Colonic mucosa (tissue), 4 donors: ENCODE measurements at regions not wholly inside any gene's neighbourhood (a gene's known extent, or its start where the extent isn't known, plus 50 kb on each side); places are given as distances from the start of the nearest gene placed in this dataset.

ENCODE experiments used
- DNase-seq: peaks from one replicate; pipeline ENCODE4 v3.0.0-alpha.2; 2020
- H3K27ac ChIP-seq: fragments of 200-600 bp; one replicate; pipeline ENCODE4 v1.8.0; 2021
- H3K27me3 ChIP-seq: fragments of 200-600 bp; one replicate; pipeline ENCODE4 v1.8.0; 2021
- H3K36me3 ChIP-seq: fragments of 200-600 bp; one replicate; pipeline ENCODE4 v1.8.0; 2021
- H3K4me1 ChIP-seq: fragments of 200-600 bp; one replicate; pipeline ENCODE4 v1.8.0; 2021; ENCODE audit warnings: mild to moderate bottlenecking
- H3K4me3 ChIP-seq: fragments of 200-600 bp; one replicate; pipeline ENCODE4 v1.8.0; 2021
- H3K9ac ChIP-seq, 2 donors: one replicate each; pipeline ENCODE4 v1.7.0; 2013; ENCODE audit warnings: control low read depth in 2 of 2, low read depth in 2 of 2, low read length in 2 of 2
- H3K9me3 ChIP-seq: fragments of 200-600 bp; one replicate; pipeline ENCODE4 v1.8.0; 2021
- intact Hi-C: fragments of 100-400 bp; cut with DNase I; formaldehyde crosslinking; loops from one replicate; pipeline ENCODE4 v1.14.1; 2022
- TF ChIP-seq, protein P1 (sequence below): fragments of 200-600 bp; IDR thresholded peaks from one replicate; pipeline ENCODE4 v1.8.0; 2022; ENCODE audit warnings: antibody characterized with exemption, mild to moderate bottlenecking
- donor health status: healthy.
- donor health status: DM: no; HTN: no; CAD: no.
- donor health status: DM: no; HTN: no; CAD: no.

- Histone ChIP-seq H3K9ac (no peak overlapping the region), H3K27me3 (no peaks in the 10 kb centered on the region), H3K36me3 (no peaks in the 10 kb centered on the region), H3K27ac (no peak overlapping the region), H3K4me1 (no peaks in the 10 kb centered on the region), H3K9me3 (no peaks in the 10 kb centered on the region), H3K4me3 (no peak overlapping the region)
- TF ChIP-seq, protein P1, sequence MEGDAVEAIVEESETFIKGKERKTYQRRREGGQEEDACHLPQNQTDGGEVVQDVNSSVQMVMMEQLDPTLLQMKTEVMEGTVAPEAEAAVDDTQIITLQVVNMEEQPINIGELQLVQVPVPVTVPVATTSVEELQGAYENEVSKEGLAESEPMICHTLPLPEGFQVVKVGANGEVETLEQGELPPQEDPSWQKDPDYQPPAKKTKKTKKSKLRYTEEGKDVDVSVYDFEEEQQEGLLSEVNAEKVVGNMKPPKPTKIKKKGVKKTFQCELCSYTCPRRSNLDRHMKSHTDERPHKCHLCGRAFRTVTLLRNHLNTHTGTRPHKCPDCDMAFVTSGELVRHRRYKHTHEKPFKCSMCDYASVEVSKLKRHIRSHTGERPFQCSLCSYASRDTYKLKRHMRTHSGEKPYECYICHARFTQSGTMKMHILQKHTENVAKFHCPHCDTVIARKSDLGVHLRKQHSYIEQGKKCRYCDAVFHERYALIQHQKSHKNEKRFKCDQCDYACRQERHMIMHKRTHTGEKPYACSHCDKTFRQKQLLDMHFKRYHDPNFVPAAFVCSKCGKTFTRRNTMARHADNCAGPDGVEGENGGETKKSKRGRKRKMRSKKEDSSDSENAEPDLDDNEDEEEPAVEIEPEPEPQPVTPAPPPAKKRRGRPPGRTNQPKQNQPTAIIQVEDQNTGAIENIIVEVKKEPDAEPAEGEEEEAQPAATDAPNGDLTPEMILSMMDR = no peak
- intact Hi-C loops = no loop called here
- DNase-seq = no peak
Measured at GRCh38 chr12:30135776-30136175, 352.0 kb upstream of the TMTC1 start.

- Histone ChIP-seq H3K4me3 (no peak overlapping the region), H3K27me3 (no peaks in the 10 kb centered on the region), H3K9ac (no peak overlapping the region), H3K36me3 (no peaks in the 10 kb centered on the region), H3K27ac (no peak overlapping the region), H3K4me1 (no peaks in the 10 kb centered on the region), H3K9me3 (no peaks in the 10 kb centered on the region)
- TF ChIP-seq, protein P1 = no peak
- intact Hi-C loops = no loop called here
- DNase-seq = no peak
Measured at GRCh38 chr12:30134229-30134628, 350.5 kb upstream of the TMTC1 start.

DNA sequence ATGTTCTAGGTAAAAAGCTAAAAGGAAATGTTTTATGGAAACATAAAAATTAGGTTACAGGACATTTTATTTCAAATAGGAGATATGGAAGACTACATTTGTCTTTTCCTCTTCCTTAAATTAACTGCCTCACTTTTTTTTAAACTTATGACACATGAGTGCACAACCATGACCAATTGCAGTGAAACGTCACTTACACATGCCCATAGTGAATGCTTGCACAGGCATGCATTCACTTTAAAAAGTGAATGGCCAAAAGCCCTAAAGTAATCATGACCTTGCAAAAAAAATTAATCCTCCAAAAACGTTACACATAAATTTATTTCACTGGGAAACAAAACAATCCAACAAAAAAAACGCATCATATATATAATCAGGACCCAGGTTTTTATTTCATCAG, 343.2 kb upstream of the TMTC1 start:
- H3K27ac ChIP-seq = no peak overlapping the region
- no peak for DNase-seq
- no peak overlapping the region for H3K4me3 ChIP-seq
- H3K9me3 ChIP-seq = no peaks in the 10 kb centered on the region
- H3K4me1 ChIP-seq = no peaks in the 10 kb centered on the region
- no peak overlapping the region for H3K9ac ChIP-seq
- intact Hi-C loops = no loop called here
- H3K27me3 ChIP-seq = no peaks in the 10 kb centered on the region
- H3K36me3 ChIP-seq = no peaks in the 10 kb centered on the region
- TF ChIP-seq, protein P1 = no peak

GRCh38 chr12:30120522-30120921, 336.8 kb upstream of the TMTC1 start:
- Histone ChIP-seq H3K27me3 (no peaks in the 10 kb centered on the region), H3K36me3 (no peaks in the 10 kb centered on the region), H3K9me3 (no peaks in the 10 kb centered on the region), H3K4me3 (no peak overlapping the region), H3K4me1 (no peaks in the 10 kb centered on the region), H3K27ac (no peak overlapping the region), H3K9ac (no peak overlapping the region)
- intact Hi-C loops = no loop called here
- no peak for DNase-seq
- TF ChIP-seq, protein P1 = no peak

- Histone ChIP-seq H3K36me3 (no peaks in the 10 kb centered on the region), H3K27me3 (no peaks in the 10 kb centered on the region), H3K4me3 (no peak overlapping the region), H3K9me3 (no peaks in the 10 kb centered on the region), H3K4me1 (no peaks in the 10 kb centered on the region), H3K9ac (no peak overlapping the region), H3K27ac (no peak overlapping the region)
- TF ChIP-seq, protein P1 = no peak
- no peak for DNase-seq
- intact Hi-C loops = no loop called here
Measured at GRCh38 chr12:30117483-30117882, 333.7 kb upstream of the TMTC1 start.

GRCh38 chr12:30111719-30112118, 328.0 kb upstream of the TMTC1 start:
- Histone ChIP-seq H3K27ac (no peak overlapping the region), H3K9ac (no peak overlapping the region), H3K4me3 (no peak overlapping the region), H3K4me1 (no peaks in the 10 kb centered on the region), H3K36me3 (no peaks in the 10 kb centered on the region), H3K9me3 (no peaks in the 10 kb centered on the region), H3K27me3 (no peaks in the 10 kb centered on the region)
- intact Hi-C loops = no loop called here
- TF ChIP-seq, protein P1 = no peak
- DNase-seq = no peak
